GM12873 (cell line): ENCODE measurements at regions not wholly inside any gene's neighbourhood (a gene's known extent, or its start where the extent isn't known, plus 50 kb on each side); places are given as distances from the start of the nearest gene placed in this dataset.

Source experiments
- CTCF ChIP-seq: IDR thresholded peaks from 2 replicates; pipeline ENCODE4 v1.5.1; 2012; ENCODE audit warnings: low read depth, mild to moderate bottlenecking, moderate library complexity, low read length, control low read depth; ENCODE audit not compliant: insufficient read depth; ENCODE audit errors: missing control alignments

- TF ChIP-seq CTCF: no peak
These were observed 696.6 kb downstream of the LIG4 start for GRCh38 chr13:107518780-107519179.

- TF ChIP-seq CTCF: no peak
These were observed 697.0 kb downstream of the LIG4 start for GRCh38 chr13:107518292-107518691.

- TF ChIP-seq CTCF: no peak
These were observed 698.8 kb downstream of the LIG4 start for GRCh38 chr13:107516517-107516916.

- no peak for TF ChIP-seq CTCF
These were observed 702.8 kb downstream of the LIG4 start for GRCh38 chr13:107512551-107512950.

- TF ChIP-seq CTCF: no peak
These were observed 717.7 kb downstream of the LIG4 start for GRCh38 chr13:107497661-107498060.

GRCh38 chr13:107493266-107493665, 722.1 kb downstream of the LIG4 start:
- no peak for TF ChIP-seq CTCF

- TF ChIP-seq CTCF: no peak
These were observed 732.6 kb downstream of the LIG4 start for GRCh38 chr13:107482688-107483087.
